ENCODE measurements at regions not wholly inside any gene's neighbourhood (a gene's known extent, or its start where the extent isn't known, plus 50 kb on each side); places are given as distances from the start of the nearest gene placed in this dataset.
"Not testable (repeated sequence)": the region's sequence is repeated elsewhere in the genome, so short reads cannot be mapped to it uniquely, and the experiment has no call there.

DNA sequence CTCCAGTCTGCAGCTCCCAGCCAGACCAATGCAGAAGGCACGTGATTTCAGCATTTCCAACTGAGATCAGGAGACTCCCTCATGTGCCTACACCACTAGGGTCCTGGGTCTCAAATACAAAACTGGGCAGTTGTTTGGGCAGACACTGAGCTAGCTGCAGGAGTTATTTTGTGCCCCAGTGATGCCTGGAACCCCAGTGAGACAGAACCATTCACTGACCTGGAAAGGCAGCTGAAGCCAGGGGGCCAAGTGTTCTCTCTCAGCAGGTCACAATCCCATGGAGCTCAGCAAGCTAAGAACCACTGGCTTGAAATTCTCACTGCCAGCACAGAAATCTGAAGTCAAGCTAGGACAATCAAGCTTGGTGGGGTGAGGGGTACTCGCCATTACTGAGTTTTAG, 111.7 kb upstream of the TNFSF4 start (continued):
- TF ChIP-seq, protein P1, sequence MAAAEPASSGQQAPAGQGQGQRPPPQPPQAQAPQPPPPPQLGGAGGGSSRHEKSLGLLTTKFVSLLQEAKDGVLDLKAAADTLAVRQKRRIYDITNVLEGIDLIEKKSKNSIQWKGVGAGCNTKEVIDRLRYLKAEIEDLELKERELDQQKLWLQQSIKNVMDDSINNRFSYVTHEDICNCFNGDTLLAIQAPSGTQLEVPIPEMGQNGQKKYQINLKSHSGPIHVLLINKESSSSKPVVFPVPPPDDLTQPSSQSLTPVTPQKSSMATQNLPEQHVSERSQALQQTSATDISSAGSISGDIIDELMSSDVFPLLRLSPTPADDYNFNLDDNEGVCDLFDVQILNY (CRISPR knock-in tag; IDR thresholded peaks at IDR 0.05): no peak
- TF ChIP-seq TCF7 (CRISPR knock-in tag; IDR thresholded peaks at IDR 0.05; ENCODE audit: low read depth) (no peak), ETV6 (CRISPR knock-in tag; IDR thresholded peaks at IDR 0.05) (no peak), ZNF416 (CRISPR knock-in tag; IDR thresholded peaks at IDR 0.05) (no peak)

DNA sequence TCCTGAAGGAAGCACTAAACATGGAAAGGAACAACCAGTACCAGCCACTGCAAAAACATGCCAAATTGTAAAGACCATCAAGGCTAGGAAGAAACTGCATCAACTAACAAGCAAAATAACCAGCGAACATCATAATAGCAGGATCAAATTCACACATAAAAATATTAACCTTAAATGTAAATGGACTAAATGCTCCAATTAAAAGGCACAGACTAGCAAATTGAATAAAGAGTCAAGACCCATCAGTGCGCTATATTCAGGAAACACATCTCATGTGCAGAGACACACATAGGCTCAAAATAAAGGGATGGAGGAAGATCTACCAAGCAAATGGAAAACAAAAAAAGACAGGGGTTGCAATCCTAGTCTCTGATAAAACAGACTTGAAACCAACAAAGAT, 117.2 kb upstream of the TNFSF4 start:
- POLR2A ChIA-PET, ATAC-seq: not testable (repeated sequence)
- peaks cover 26% of the 10 kb centered on the region for H3K36me3 Mint-ChIP-seq

DNA sequence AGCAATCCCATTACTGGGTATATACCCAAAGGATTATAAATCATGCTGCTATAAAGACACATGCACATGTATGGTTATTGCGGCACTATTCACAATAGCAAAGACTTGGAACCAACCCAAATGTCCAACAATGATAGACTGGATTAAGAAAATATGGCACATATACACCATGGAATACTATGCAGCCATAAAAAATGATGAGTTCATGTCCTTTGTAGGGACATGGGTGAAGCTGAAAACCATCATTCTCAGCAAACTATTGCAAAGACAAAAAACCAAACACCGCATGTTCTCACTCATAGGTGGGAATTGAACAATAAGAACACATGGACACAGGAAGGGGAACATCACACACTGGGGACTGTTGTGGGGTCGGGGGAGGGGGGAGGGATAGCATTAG, 120.9 kb upstream of the TNFSF4 start:
- H3K27ac Mint-ChIP-seq; H3K36me3 Mint-ChIP-seq; H3K4me1 Mint-ChIP-seq; CTCF ChIA-PET; H3K4me3 Mint-ChIP-seq; POLR2A ChIA-PET; ATAC-seq; DNase-seq (ENCODE audit: low spot score); H3K27me3 Mint-ChIP-seq (ENCODE audit: low read depth): not testable (repeated sequence)
- H3K9me3 Mint-ChIP-seq: peaks cover 22% of the 10 kb centered on the region

More for the DNA sequence above, 117.2 kb upstream of the TNFSF4 start:
- DNase-seq (ENCODE audit: low spot score); H3K27ac Mint-ChIP-seq; H3K27me3 Mint-ChIP-seq (ENCODE audit: low read depth); CTCF ChIA-PET; H3K4me3 Mint-ChIP-seq; H3K4me1 Mint-ChIP-seq: not testable (repeated sequence)
- peaks cover 55% of the 10 kb centered on the region for H3K9me3 Mint-ChIP-seq

DNA sequence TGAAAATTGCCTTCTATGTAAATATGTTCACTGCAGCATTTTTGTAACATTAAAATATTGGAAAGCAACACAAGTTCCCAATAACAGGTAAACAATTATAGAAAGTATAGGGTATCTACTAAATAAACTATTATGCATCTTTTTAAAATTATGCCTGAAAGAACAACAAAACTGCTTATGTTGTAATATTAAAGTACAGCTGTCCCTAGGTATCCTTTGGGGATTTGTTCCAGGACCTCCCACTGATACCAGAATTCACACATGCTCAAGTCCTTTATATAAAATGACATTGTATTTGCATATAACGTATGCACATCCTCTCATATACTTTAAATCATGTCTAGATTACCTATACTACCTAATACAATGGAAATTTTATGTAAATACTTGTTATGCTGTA, 121.8 kb upstream of the TNFSF4 start:
- Mint-ChIP-seq H3K27me3 (ENCODE audit: low read depth) (no peaks in the 10 kb centered on the region), H3K9me3 (peaks cover 12% of the 10 kb centered on the region), H3K27ac (no peak overlapping the region), H3K36me3 (no peaks in the 10 kb centered on the region), H3K4me1 (no peaks in the 10 kb centered on the region), H3K4me3 (no peak overlapping the region)
- ATAC-seq: no peak
- TF ChIP-seq OVOL2 (CRISPR knock-in tag; IDR thresholded peaks at IDR 0.05; ENCODE audit: borderline replicate concordance) (no peak), GTF2I (CRISPR knock-in tag; conservative IDR thresholded peaks at IDR 0.05) (no peak), NR2C2 (CRISPR knock-in tag; IDR thresholded peaks at IDR 0.05) (no peak), TCF7 (CRISPR knock-in tag; IDR thresholded peaks at IDR 0.05; ENCODE audit: low read depth) (no peak), FOXJ3 (CRISPR knock-in tag; IDR thresholded peaks at IDR 0.05; ENCODE audit: borderline replicate concordance) (no peak), FOXP1 (CRISPR knock-in tag; IDR thresholded peaks at IDR 0.05; ENCODE audit: borderline replicate concordance) (no peak)
- TF ChIP-seq, protein P2, sequence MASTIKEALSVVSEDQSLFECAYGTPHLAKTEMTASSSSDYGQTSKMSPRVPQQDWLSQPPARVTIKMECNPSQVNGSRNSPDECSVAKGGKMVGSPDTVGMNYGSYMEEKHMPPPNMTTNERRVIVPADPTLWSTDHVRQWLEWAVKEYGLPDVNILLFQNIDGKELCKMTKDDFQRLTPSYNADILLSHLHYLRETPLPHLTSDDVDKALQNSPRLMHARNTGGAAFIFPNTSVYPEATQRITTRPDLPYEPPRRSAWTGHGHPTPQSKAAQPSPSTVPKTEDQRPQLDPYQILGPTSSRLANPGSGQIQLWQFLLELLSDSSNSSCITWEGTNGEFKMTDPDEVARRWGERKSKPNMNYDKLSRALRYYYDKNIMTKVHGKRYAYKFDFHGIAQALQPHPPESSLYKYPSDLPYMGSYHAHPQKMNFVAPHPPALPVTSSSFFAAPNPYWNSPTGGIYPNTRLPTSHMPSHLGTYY (CRISPR knock-in tag; IDR thresholded peaks at IDR 0.05): no peak
- POLR2A ChIA-PET: no interaction called here
- no peak for DNase-seq (ENCODE audit: low spot score)
- CTCF ChIA-PET: no interaction called here

DNA sequence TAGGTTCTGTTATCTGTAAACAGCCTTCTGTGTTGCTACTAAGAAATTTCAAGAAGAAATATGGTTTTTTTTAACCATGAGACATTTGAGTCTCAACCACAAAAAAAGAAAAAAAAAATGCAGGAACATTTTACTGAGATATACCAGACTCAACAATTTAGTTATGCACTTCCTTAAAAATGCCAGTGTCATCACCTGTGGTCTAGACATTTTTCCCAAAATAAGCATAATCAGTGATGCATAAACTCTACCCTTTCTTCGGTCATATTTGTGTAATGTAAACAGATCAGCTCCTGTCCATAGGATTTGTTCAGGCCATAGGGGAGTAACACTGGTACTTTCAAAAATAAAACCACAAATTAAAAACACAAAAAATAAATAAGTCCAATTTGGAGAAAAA, 122.6 kb upstream of the TNFSF4 start:
- H3K36me3 Mint-ChIP-seq: no peaks in the 10 kb centered on the region
- ChIA-PET CTCF (no interaction called here), POLR2A (no interaction called here)
- ATAC-seq (no peak), DNase-seq (ENCODE audit: low spot score) (no peak)
- H3K27ac Mint-ChIP-seq: no peak overlapping the region
- TF ChIP-seq, protein P3, sequence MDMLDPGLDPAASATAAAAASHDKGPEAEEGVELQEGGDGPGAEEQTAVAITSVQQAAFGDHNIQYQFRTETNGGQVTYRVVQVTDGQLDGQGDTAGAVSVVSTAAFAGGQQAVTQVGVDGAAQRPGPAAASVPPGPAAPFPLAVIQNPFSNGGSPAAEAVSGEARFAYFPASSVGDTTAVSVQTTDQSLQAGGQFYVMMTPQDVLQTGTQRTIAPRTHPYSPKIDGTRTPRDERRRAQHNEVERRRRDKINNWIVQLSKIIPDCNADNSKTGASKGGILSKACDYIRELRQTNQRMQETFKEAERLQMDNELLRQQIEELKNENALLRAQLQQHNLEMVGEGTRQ (CRISPR knock-in tag; IDR thresholded peaks at IDR 0.05): no peak
- TF ChIP-seq GRHL2 (CRISPR knock-in tag; IDR thresholded peaks at IDR 0.05; ENCODE audit: insufficient replicate concordance, severe bottlenecking) (no peak), ESRRA (CRISPR knock-in tag; IDR thresholded peaks at IDR 0.05; ENCODE audit: borderline replicate concordance) (no peak), KAT7 (CRISPR knock-in tag; IDR thresholded peaks at IDR 0.05; ENCODE audit: borderline replicate concordance) (no peak), FOXP1 (CRISPR knock-in tag; IDR thresholded peaks at IDR 0.05; ENCODE audit: borderline replicate concordance) (no peak), CBFB (CRISPR knock-in tag; IDR thresholded peaks at IDR 0.05; ENCODE audit: low read depth) (no peak), PRRX2 (CRISPR knock-in tag; IDR thresholded peaks at IDR 0.05) (no peak)
- TF ChIP-seq, protein P4, sequence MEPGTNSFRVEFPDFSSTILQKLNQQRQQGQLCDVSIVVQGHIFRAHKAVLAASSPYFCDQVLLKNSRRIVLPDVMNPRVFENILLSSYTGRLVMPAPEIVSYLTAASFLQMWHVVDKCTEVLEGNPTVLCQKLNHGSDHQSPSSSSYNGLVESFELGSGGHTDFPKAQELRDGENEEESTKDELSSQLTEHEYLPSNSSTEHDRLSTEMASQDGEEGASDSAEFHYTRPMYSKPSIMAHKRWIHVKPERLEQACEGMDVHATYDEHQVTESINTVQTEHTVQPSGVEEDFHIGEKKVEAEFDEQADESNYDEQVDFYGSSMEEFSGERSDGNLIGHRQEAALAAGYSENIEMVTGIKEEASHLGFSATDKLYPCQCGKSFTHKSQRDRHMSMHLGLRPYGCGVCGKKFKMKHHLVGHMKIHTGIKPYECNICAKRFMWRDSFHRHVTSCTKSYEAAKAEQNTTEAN (CRISPR knock-in tag; IDR thresholded peaks at IDR 0.05): no peak
- TF ChIP-seq, protein P5, sequence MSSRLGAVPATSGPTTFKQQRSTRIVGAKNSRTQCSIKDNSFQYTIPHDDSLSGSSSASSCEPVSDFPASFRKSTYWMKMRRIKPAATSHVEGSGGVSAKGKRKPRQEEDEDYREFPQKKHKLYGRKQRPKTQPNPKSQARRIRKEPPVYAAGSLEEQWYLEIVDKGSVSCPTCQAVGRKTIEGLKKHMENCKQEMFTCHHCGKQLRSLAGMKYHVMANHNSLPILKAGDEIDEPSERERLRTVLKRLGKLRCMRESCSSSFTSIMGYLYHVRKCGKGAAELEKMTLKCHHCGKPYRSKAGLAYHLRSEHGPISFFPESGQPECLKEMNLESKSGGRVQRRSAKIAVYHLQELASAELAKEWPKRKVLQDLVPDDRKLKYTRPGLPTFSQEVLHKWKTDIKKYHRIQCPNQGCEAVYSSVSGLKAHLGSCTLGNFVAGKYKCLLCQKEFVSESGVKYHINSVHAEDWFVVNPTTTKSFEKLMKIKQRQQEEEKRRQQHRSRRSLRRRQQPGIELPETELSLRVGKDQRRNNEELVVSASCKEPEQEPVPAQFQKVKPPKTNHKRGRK (CRISPR knock-in tag; IDR thresholded peaks at IDR 0.05; ENCODE audit: borderline replicate concordance): no peak
- TF ChIP-seq, protein P2 (CRISPR knock-in tag; IDR thresholded peaks at IDR 0.05): no peak
- no peak overlapping the region for H3K4me3 Mint-ChIP-seq
- H3K4me1 Mint-ChIP-seq: peaks cover 1% of the 10 kb centered on the region
- no peaks in the 10 kb centered on the region for H3K27me3 Mint-ChIP-seq (ENCODE audit: low read depth)
- 0 out of 2 replicates have a peak, but pooled peaks cover 6% of the 10 kb centered on the region for H3K9me3 Mint-ChIP-seq

All from WTC11 (cell line).